ENCODE measurements at regions not wholly inside any gene's neighbourhood (a gene's known extent, or its start where the extent isn't known, plus 50 kb on each side); places are given as distances from the start of the nearest gene placed in this dataset.

GRCh38 chr6:126524811-126525326 is 185.0 kb downstream of the CENPW start:
- H3K27me3 ChIP-seq (ENCODE audit: insufficient read depth, low read depth): no peaks in the 10 kb centered on the region
- no peaks in the 10 kb centered on the region for H3K4me1 ChIP-seq (ENCODE audit: low read depth, poor library complexity, severe bottlenecking)
- no peak for TF ChIP-seq CTCF (conservative IDR thresholded peaks at IDR 0.05; ENCODE audit: low read depth, low read length)
- no peak overlapping the region for H3K27ac ChIP-seq
- H4K20me1 ChIP-seq (ENCODE audit: insufficient read depth): no peaks in the 10 kb centered on the region
- no peak overlapping the region for H3K9ac ChIP-seq
- no peaks in the 10 kb centered on the region for H3K79me2 ChIP-seq (ENCODE audit: insufficient read depth, low read depth)
- H3K4me2 ChIP-seq: no peak overlapping the region
- H2AFZ ChIP-seq (ENCODE audit: low read depth): no peak overlapping the region
- H3K4me3 ChIP-seq (IDR thresholded peaks at IDR 0.05; ENCODE audit: insufficient read depth, low read depth, low read length): no peak overlapping the region
- no peaks in the 10 kb centered on the region for H3K36me3 ChIP-seq (ENCODE audit: insufficient read depth)

DNA sequence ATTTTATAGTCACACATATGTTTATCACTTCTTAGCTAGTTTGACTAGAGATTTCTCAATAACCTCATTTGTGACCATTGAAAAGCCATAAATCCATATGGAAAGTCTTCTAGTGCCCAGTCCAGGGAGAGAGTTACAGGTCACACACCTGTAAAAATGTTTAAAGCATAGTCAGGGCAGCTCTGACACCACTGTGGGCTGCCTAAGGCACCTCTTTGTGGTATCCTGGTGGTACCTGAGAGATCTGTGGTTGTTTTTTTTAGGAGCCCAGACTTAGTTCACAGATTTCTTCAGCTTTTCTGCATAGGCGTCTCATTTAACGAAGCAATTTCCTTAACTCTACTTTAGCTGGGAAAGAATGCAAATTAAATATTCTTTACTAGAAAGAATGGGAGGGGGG is 186.6 kb downstream of the CENPW start:
- no peaks in the 10 kb centered on the region for H4K20me1 ChIP-seq (ENCODE audit: insufficient read depth)

GRCh38 chr6:126526996-126527606 is 187.2 kb downstream of the CENPW start:
- Histone ChIP-seq H2AFZ (ENCODE audit: low read depth) (no peak overlapping the region), H3K9ac (no peak overlapping the region), H3K79me2 (ENCODE audit: insufficient read depth, low read depth) (no peaks in the 10 kb centered on the region), H3K4me1 (ENCODE audit: low read depth, poor library complexity, severe bottlenecking) (no peaks in the 10 kb centered on the region), H3K4me3 (IDR thresholded peaks at IDR 0.05; ENCODE audit: insufficient read depth, low read depth, low read length) (no peak overlapping the region), H3K27ac (no peak overlapping the region), H4K20me1 (ENCODE audit: insufficient read depth) (no peaks in the 10 kb centered on the region), H3K4me2 (no peak overlapping the region), H3K27me3 (ENCODE audit: insufficient read depth, low read depth) (no peaks in the 10 kb centered on the region), H3K36me3 (ENCODE audit: insufficient read depth) (no peaks in the 10 kb centered on the region)
- no peak for TF ChIP-seq CTCF (conservative IDR thresholded peaks at IDR 0.05; ENCODE audit: low read depth, low read length)

More for the DNA sequence above, 186.6 kb downstream of the CENPW start:
- Histone ChIP-seq H3K36me3 (ENCODE audit: insufficient read depth) (no peaks in the 10 kb centered on the region), H3K79me2 (ENCODE audit: insufficient read depth, low read depth) (no peaks in the 10 kb centered on the region), H2AFZ (ENCODE audit: low read depth) (no peak overlapping the region), H3K4me2 (no peak overlapping the region), H3K27ac (no peak overlapping the region), H3K9ac (no peak overlapping the region), H3K4me3 (IDR thresholded peaks at IDR 0.05; ENCODE audit: insufficient read depth, low read depth, low read length) (no peak overlapping the region), H3K4me1 (ENCODE audit: low read depth, poor library complexity, severe bottlenecking) (no peaks in the 10 kb centered on the region), H3K27me3 (ENCODE audit: insufficient read depth, low read depth) (no peaks in the 10 kb centered on the region)
- no peak for TF ChIP-seq CTCF (conservative IDR thresholded peaks at IDR 0.05; ENCODE audit: low read depth, low read length)

GRCh38 chr6:126529637-126530362 is 189.9 kb downstream of the CENPW start:
- no peaks in the 10 kb centered on the region for H4K20me1 ChIP-seq (ENCODE audit: insufficient read depth)
- H3K4me2 ChIP-seq: no peak overlapping the region
- no peak overlapping the region for H3K27ac ChIP-seq
- TF ChIP-seq CTCF (conservative IDR thresholded peaks at IDR 0.05; ENCODE audit: low read depth, low read length): no peak
- H3K27me3 ChIP-seq (ENCODE audit: insufficient read depth, low read depth): no peaks in the 10 kb centered on the region
- H2AFZ ChIP-seq (ENCODE audit: low read depth): no peak overlapping the region
- no peaks in the 10 kb centered on the region for H3K36me3 ChIP-seq (ENCODE audit: insufficient read depth)
- no peak overlapping the region for H3K4me3 ChIP-seq (IDR thresholded peaks at IDR 0.05; ENCODE audit: insufficient read depth, low read depth, low read length)
- no peaks in the 10 kb centered on the region for H3K79me2 ChIP-seq (ENCODE audit: insufficient read depth, low read depth)
- no peak overlapping the region for H3K9ac ChIP-seq
- H3K4me1 ChIP-seq (ENCODE audit: low read depth, poor library complexity, severe bottlenecking): no peaks in the 10 kb centered on the region
